IMR-90 (cell line): ENCODE measurements at regions not wholly inside any gene's neighbourhood (a gene's known extent, or its start where the extent isn't known, plus 50 kb on each side); places are given as distances from the start of the nearest gene placed in this dataset.

Experiments used
- ATAC-seq: fragments of 200-7000 bp; cut with Tn5 transposase; 2 replicates; pipeline ENCODE4 v1.9.1; 2020; ENCODE audit warnings: low read depth, mild to moderate bottlenecking, moderate library complexity
- BruUV-seq: library from RNA; stranded (reverse); fragments of 400-500 nt; replicated peaks from 2 replicates; lab custom pipeline; 2021; lab: Mats Ljungman, UMichigan
- CTCF ChIA-PET: fragments of 300-600 bp; formaldehyde crosslinking; extraction: SDS; loops from one replicate; lab custom pipeline; 2021; ENCODE audit warnings: antibody characterized with exemption; lab: Yijun Ruan, JAX
- POLR2A ChIA-PET: fragments of 300-600 bp; sonication (Branson Sonifier 250); formaldehyde crosslinking; loops from one replicate; lab custom pipeline; 2022; ENCODE audit warnings: antibody characterized with exemption; ENCODE audit not compliant: unreplicated experiment; lab: Charles Lee
- DNase-seq: peaks from one replicate; pipeline ENCODE4 v3.0.0; 2013
- H2AFZ ChIP-seq: replicated peaks from 2 replicates; pipeline ENCODE3; 2013; ENCODE audit warnings: low read length, mild to moderate bottlenecking; ENCODE audit not compliant: poor library complexity
- H2AK5ac ChIP-seq: 2 replicates; pipeline ENCODE4 v1.6.1; 2013; ENCODE audit warnings: low read depth, low read length, inconsistent platforms
- H2AK9ac ChIP-seq: replicated peaks from 2 replicates; pipeline ENCODE3; 2013; ENCODE audit warnings: mild to moderate bottlenecking, low read depth, low read length, moderate library complexity; ENCODE audit not compliant: poor library complexity
- H2BK120ac ChIP-seq: 2 replicates; pipeline ENCODE4 v1.6.1; 2013; ENCODE audit warnings: low read depth, low read length, inconsistent platforms
- H2BK15ac ChIP-seq: 3 replicates; pipeline ENCODE4 v1.6.1; 2013; ENCODE audit warnings: low read depth, low read length, inconsistent platforms
- H2BK20ac ChIP-seq: 2 replicates; pipeline ENCODE4 v1.6.1; 2013; ENCODE audit warnings: low read depth, mild to moderate bottlenecking, inconsistent platforms, low read length, moderate library complexity
- H2BK5ac ChIP-seq: 2 replicates; pipeline ENCODE4 v1.6.1; 2013; ENCODE audit warnings: mild to moderate bottlenecking, low read depth, low read length, inconsistent platforms; ENCODE audit not compliant: poor library complexity, severe bottlenecking
- H3K14ac ChIP-seq: replicated peaks from 2 replicates; pipeline ENCODE4 v1.6.1; 2013; ENCODE audit warnings: low read depth, low read length, inconsistent platforms
- H3K18ac ChIP-seq: 2 replicates; pipeline ENCODE4 v1.6.1; 2013; ENCODE audit warnings: low read depth, low read length, control low read depth
- H3K23ac ChIP-seq: 2 replicates; pipeline ENCODE4 v1.6.1; 2013; ENCODE audit warnings: low read depth, low read length, inconsistent platforms
- H3K27ac ChIP-seq: 2 replicates; pipeline ENCODE4 v1.5.1; 2013; ENCODE audit warnings: mild to moderate bottlenecking, control low read depth, low read length; ENCODE audit not compliant: insufficient read depth
- H3K27me3 ChIP-seq: 2 replicates; pipeline ENCODE4 v1.6.1; 2013; ENCODE audit warnings: low read length; ENCODE audit not compliant: control insufficient read depth, insufficient read depth
- H3K36me3 ChIP-seq: 2 replicates; pipeline ENCODE4 v1.6.1; 2013; ENCODE audit warnings: low read length, mixed read lengths; ENCODE audit not compliant: control insufficient read depth, insufficient read depth
- H3K4ac ChIP-seq: 2 replicates; pipeline ENCODE4 v1.6.1; 2013; ENCODE audit warnings: low read depth, low read length, inconsistent platforms
- H3K4me1 ChIP-seq: 2 replicates; pipeline ENCODE4 v1.6.1; 2013; ENCODE audit warnings: low read length, mixed read lengths; ENCODE audit not compliant: control insufficient read depth, insufficient read depth
- H3K4me2 ChIP-seq: 2 replicates; pipeline ENCODE4 v1.6.1; 2013; ENCODE audit warnings: low read depth, mild to moderate bottlenecking, control low read depth, low read length, moderate library complexity
- H3K4me3 ChIP-seq: 2 replicates; pipeline ENCODE4 v1.5.1; 2013; ENCODE audit warnings: low read depth, mild to moderate bottlenecking, control low read depth, low read length, moderate library complexity; ENCODE audit not compliant: insufficient read depth
- H3K56ac ChIP-seq: 2 replicates; pipeline ENCODE4 v1.6.1; 2013; ENCODE audit warnings: low read length, inconsistent platforms; ENCODE audit not compliant: insufficient read depth; ENCODE audit errors: extremely low read depth
- H3K79me1 ChIP-seq, 2 experiments: 2 replicates each; pipeline ENCODE4 v1.6.1; 2013; ENCODE audit warnings: low read length in 2 of 2, inconsistent platforms in 1 of 2, low read depth in 1 of 2
- H3K9ac ChIP-seq: 2 replicates; pipeline ENCODE4 v1.6.1; 2013; ENCODE audit warnings: low read depth, low read length, control low read depth
- H3K9me1 ChIP-seq: 2 replicates; pipeline ENCODE4 v1.6.1; 2013; ENCODE audit warnings: low read length, inconsistent platforms; ENCODE audit not compliant: insufficient read depth
- H3K9me3 ChIP-seq: 2 replicates; pipeline ENCODE4 v1.6.1; 2013; ENCODE audit warnings: low read length; ENCODE audit not compliant: control insufficient read depth, insufficient read depth
- H4K20me1 ChIP-seq: 2 replicates; pipeline ENCODE4 v1.6.1; 2013; ENCODE audit warnings: low read length, inconsistent platforms; ENCODE audit not compliant: insufficient read depth
- H4K5ac ChIP-seq: 2 replicates; pipeline ENCODE4 v1.6.1; 2013; ENCODE audit warnings: mild to moderate bottlenecking, low read depth, low read length, control low read depth
- H4K8ac ChIP-seq, 2 experiments: 2 replicates each; pipeline ENCODE4 v1.6.1; 2013; ENCODE audit warnings: low read depth in 2 of 2, low read length in 2 of 2, control low read depth in 1 of 2, inconsistent platforms in 1 of 2
- H4K91ac ChIP-seq: 2 replicates; pipeline ENCODE4 v1.6.1; 2013; ENCODE audit warnings: low read depth, low read length, inconsistent platforms; ENCODE audit not compliant: insufficient read depth
- RAD21 ChIP-seq: IDR thresholded peaks from 2 replicates; pipeline ENCODE4 v1.6.1; 2012; ENCODE audit warnings: low read length, improper control_type of control experiment
- RCOR1 ChIP-seq: IDR thresholded peaks from 2 replicates; pipeline ENCODE4 v1.6.1; 2012; ENCODE audit warnings: mild to moderate bottlenecking, low read length, improper control_type of control experiment; ENCODE audit not compliant: insufficient replicate concordance
- WGBS, 2 experiments: methylation state at CpG; one replicate each; pipeline versions ENCODE4 v1.1.5 to v1.1.7; 2013; ENCODE audit warnings: missing lambda C conversion rate in 2 of 2; ENCODE audit not compliant: insufficient read length in 1 of 2; ENCODE audit errors: extremely low coverage in 2 of 2; 5-methylcytosine and 5-hydroxymethylcytosine counted together
- dilution Hi-C: fragments of 300-500 bp; cut with HindIII; formaldehyde crosslinking; loops from one replicate; pipeline ENCODE4 v1.14.3; 2018; ENCODE audit warnings: low sequenced_read_pairs; ENCODE audit not compliant: unreplicated experiment
- in situ Hi-C: fragments of 300-500 bp; cut with MboI; formaldehyde crosslinking; loops from 3 replicates; pipeline ENCODE4 v1.14.3; 2019; ENCODE audit warnings: low sequenced_read_pairs, inconsistent platforms, mixed read lengths
- intact Hi-C: fragments of 100-400 bp; cut with micrococcal nuclease; formaldehyde crosslinking; loops from 2 replicates; pipeline ENCODE4 v1.10.0; 2022

- Histone ChIP-seq H4K20me1 (no peaks in the 10 kb centered on the region), H3K14ac (no peak overlapping the region), H2BK120ac (no peak overlapping the region), H3K27ac (no peak overlapping the region), H2AK5ac (no peak overlapping the region), H3K27me3 (no peaks in the 10 kb centered on the region), H2AK9ac (no peak overlapping the region), H3K23ac (no peak overlapping the region), H3K18ac (no peak overlapping the region), H4K91ac (no peak overlapping the region), H2BK15ac (no peak overlapping the region), H3K9me3 (no peaks in the 10 kb centered on the region), H2BK20ac (no peak overlapping the region), H3K79me1 (no peaks in the 10 kb centered on the region), H3K4me2 (no peak overlapping the region), H3K4me3 (no peak overlapping the region), H3K56ac (no peak overlapping the region), H4K5ac (no peak overlapping the region), H3K4me1 (no peaks in the 10 kb centered on the region), H3K4ac (no peak overlapping the region), H3K36me3 (no peaks in the 10 kb centered on the region), H4K8ac (no peak overlapping the region), H2AFZ (no peak overlapping the region), H2BK5ac (no peak overlapping the region), H3K9me1 (no peaks in the 10 kb centered on the region), H3K9ac (no peak overlapping the region)
- no TSS peak for BruUV-seq
- in situ Hi-C loops, result no loop called here
- no CpG with 5 or more reads among the region's 2 CpGs for WGBS, 2 experiments
- no peak for TF ChIP-seq RAD21
- no peak for TF ChIP-seq RCOR1
- ATAC-seq (no peak), DNase-seq (no peak)
- dilution Hi-C loops, result no loop called here
- POLR2A ChIA-PET, result no interaction called here
- intact Hi-C loops, result no loop called here
- CTCF ChIA-PET, result no interaction called here
Observed at GRCh38 chr6:91135406-91136103, 548.7 kb upstream of the MAP3K7 start.
